ENCODE measurements at regions not wholly inside any gene's neighbourhood (a gene's known extent, or its start where the extent isn't known, plus 50 kb on each side); places are given as distances from the start of the nearest gene placed in this dataset.

DNA sequence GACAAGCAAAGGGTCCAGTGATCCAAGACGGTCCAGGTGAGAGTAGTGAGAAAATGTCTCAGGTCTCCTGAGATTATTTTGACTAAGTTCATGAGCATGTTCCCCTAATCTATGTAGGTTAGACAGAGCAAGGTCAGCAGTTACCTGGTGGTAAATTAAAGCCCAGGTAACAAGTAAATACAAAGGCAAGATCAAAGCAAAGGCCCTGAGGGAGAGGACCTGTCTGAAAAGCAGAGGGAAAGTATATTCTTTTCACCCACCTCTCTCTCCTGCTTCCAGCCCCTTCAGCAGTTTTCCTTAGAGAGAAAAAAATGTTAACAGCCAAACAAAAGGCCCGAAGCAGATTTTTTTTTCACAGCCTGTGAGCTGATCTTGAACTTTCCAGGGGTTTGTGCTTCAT lies 302.7 kb downstream of the MAP2K6 start:
- no peak for DNase-seq

DNA sequence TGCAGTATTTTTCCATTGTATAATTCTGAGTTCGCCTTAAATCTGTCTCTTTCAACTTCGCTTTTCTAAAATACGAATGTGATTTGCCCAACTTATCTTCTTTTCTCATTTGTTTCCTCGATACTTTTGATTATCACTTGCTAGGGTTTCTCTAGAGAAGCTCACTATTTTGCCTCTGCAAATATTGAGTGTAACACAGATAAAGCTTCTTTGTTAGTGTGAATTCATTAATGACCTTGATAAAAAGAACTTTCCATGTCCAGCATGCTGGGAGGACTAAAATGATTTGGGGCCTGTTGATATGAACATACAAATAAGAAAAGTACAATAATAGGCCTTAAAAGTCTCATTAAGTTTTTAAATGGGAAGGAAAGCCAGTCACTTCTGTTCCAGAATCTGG lies 303.3 kb downstream of the MAP2K6 start:
- no peak for DNase-seq

DNA sequence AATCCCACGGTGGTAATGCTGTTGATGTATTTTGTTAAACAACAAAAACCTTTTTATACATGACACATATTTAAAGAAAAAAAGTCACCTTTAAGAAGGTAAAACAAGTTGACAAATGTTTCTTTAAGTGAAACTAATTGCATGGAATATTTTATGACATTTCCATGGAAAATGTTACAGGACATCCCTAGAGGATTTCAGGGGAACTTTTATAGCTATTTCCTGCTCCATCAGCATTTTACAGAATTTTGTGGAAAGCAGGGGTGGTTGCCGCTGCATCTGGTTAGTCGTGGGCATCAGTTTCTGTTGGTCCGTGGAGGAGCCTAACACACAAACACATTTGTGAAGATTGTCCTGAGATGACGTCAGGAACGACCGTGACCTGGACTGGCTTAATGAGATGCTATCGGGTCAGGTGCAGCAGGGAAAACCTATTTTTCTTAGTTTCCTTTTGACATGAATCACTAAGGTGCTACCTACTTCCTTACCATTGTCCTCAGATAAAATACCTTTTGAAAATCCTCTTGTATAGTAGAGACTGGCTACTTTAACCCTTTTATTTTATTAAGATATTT lies 305.1 kb downstream of the MAP2K6 start:
- no peak for DNase-seq

DNA sequence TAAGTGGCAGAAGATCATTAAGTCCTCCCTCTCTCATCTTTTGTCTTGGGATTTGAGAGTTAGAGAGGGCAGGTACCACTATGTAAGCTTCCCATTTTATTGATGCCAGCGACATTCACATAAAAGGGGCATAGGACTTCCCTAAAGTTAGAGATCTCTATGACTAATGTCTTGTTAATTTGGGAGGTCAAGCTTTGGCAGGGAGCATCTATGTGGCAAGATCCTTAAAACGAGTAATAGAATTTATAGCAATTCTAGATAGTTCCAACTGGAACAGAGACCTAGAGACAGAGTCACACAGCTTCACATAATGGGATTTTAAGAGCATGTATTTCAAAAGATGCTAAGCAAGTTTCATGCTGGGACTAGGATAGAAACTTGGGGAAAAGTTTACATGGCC lies 308.0 kb downstream of the MAP2K6 start:
- no peak for DNase-seq

DNA sequence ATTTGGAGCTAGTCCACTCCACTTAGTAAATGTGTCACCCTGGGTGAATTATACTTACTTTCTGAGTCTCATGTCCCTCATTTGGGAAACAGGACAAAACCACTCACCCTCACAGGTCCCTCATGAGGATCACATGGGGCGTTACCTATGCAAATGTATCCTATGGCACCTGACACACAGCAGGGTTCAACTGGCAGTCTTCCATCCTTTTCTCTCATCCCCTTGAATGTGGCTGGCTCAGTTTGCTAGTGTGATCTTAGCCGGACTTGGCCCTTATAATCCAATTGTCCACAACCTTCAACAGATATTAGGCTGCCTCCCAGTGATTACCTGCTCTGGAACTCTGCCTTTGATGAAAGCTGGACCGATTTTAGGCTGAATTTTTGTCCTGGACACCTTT lies 308.8 kb downstream of the MAP2K6 start:
- no peak for DNase-seq

DNA sequence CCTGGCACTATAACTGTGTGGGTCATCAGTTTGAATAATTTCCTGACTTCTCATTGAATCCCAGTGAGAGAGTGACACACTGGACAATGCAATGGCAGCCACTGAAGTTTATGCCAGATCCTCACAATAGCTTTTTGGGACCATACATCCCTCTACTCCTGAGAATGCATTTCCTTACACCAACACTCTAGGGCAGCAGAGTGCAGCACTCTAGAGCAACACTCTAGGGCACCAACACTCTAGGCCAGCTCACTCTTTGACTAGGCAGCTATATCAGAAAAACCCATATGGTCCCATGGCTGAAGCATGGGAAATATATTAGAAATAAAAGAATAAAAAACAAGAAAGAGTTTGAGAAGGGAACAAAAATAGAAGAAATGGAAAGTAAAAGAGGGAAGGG lies 309.2 kb downstream of the MAP2K6 start:
- no peak for DNase-seq

DNA sequence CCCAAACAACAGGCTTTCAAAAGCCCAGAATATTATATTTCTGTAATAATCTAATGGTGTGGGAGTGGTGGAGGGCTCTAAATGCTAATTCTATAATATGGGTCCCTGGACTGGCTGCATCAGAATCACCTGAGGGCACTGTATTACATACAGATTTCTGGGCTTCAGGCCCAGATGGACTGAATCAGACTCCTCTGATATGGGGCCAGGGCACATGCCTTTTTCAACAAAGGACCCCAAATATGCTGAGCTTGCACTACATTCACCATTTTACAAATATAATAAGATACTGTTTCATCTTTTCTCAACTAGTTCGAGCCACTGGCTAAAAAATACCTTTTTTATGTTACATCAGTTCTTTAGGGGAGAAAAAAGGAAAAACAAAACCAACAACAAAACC lies 309.7 kb downstream of the MAP2K6 start:
- no peak for DNase-seq

DNA sequence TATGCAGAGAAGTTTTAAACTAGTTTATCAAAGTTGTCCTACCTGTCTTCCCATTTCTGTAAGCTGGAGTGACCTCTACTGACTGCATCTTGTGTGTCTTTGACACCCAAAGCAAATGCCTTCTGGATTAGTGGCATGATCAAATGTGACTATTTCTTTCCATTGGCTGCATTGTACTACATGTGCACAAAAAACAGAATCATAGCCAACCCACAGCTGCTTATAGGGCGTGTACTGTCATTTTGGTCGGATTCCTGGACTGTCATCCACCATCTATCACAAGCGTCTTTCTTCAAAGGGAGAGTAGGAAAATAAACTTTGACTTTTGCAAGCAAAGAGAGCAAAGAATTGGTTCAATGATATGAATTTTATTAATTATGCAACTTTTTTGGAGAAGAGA lies 310.6 kb downstream of the MAP2K6 start:
- no peak for DNase-seq

DNA sequence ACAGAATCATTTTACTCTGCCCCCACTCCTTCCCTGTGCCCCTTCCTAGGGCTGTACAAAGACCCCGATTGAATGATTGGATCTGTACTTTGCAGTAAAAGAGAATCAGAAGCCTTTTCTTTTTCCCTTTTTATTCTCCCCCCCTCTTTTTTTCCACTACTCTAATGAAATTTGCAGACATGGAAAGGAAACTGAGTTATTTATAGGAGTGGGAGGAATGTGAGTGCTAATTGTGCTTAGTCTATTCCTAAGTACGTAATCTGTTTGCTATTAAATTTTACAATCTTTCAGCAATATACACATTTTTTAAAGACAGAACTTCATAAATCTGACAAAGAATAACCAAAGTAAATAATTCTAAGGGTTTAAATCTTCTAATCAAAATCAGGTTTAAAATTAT lies 314.3 kb downstream of the MAP2K6 start:
- no peak for DNase-seq

DNA sequence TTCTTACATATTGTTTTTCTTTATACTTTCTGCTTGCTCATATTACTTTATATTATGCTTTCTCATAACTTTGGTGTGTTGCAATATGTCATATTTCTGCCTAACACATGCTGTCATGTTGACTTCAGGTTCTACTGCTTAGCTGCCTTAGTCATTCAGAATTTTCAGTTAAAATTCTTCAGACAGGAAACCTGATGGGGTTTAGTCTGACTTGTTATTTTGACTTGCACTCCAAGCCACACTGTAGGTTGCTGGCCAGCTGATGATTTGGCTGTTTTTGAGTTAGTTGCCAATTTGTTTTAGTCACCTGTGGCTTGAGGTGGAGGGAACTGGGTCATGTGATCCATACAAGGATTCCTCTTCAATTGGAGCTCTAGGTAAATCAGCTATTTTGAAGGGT lies 315.4 kb downstream of the MAP2K6 start:
- no peak for DNase-seq

DNA sequence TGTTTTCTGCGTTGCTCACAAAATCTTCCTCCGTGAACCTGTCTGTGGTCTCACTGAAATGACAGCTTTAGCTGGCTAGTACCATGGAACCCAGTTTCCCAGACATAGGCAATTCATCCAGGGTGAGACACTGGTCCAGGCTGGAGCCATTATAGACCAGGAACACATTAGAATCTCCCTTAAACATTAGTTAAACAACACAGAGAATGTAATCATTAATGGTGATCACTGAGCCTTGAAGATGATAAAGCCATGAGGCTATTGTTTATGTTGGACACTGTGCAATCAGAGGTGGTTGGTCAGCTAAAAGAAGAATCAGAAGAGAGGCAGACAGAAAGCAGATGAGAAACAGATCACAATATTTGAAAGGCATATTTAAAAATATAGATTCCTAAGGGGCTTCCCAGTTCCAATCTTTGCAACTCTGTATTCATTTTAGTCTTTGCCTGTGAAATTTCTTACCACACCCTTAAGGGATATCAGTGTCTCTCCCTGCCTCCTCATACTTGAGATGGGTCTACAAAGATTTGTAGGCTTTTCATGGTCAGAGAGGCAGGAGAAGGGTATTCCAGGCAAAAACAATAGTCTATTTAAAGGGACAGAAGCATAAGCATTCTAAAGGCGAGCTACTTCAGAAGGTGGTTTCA lies 317.9 kb downstream of the MAP2K6 start:
- no peak for DNase-seq

DNA sequence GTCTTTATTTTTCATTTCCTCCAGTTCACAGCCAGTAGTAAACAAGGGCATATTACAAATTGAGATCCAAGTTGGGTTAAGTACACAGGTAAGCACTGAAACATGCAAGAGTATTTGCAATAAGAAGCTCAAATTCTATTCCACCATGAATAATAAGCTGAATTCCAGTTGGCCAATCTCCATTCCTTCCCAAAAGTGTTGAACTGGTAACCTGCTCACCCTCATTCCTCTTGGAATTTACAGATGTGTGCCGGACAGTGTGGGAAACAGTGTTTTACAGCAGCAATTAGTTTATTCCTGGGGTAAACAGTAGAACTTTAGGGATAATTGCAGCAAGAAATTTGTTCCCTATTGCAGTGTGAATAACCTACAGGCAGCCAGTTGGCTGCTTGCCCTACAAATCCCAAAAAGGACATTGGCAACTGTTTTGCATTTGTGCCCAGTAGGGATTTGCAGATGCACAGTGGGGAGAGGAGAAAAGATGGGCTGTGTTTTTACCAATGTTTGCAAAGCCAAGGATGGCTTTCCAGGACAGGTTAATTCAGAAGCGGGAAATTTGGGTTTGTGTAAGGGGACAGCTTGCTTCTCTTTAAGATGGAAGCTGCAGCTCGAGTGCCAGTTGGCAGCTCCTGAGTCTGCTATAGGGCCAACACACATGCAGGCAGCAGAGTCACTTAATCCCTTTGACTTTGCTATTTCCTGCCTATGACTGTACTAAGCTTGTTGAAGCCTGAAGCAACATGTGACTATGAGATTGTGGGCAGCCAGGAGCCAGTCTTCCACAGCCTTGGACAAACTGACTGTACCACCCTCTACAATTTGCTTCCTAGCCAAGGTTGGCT lies 318.9 kb downstream of the MAP2K6 start:
- peak in 7 of 58 donors; percentile 1 to 22 (median 3) for DNase-seq

DNA sequence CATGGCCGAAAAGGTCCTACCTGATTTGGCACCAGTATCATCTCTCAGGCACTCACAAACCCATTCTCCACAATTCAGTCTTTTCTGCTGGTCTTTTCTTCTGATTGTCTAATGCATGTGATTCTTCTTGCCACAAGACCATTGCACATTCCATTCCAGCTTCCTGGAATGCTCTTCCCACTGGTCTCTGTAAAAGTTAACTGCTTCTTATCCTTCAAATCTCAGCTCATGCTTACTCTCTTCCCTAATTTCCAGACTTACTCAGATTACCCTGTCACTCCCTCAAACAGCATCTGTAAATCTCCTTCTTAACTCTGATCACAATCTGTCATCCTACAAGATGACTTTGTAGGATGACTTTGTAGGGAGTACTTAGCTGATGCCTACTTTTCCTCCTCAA lies 320.2 kb downstream of the MAP2K6 start:
- no peak for DNase-seq

DNA sequence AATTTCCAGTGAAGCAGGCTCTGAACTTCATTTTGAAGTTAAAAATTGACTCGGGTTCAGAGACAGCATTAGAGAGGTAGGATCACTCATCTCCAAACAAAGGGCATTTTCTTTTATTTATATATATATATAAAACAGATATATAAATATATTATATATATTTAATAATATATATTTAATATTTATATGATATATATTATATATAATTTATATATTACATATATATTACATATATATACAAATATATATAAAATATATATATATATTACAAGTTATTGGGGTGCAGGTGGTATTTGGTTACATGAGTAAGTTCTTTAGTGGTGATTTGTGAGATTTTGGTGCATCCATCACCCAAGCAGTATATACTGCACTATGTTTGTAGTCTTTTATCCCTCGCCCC lies 320.8 kb downstream of the MAP2K6 start:
- DNase-seq: no peak

DNA sequence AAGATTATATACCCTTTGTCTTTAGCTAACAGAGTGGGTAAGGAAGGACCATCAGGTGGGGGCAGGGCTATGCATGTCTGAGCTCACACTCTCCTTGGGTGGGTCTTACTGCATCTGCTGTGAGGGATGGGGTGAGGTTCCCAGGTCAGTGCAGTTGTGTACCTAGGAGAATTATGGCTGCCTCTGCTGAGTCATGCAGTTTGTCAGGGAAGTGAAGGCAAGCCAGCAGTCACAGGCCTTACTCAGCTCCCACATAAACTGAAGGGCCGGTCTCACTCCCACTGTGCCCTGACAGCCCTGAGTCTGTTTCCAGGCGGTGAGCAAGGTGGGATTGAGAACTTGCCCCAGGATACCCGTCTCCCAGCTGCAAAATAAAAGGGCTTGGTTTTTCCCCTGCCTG lies 328.6 kb downstream of the MAP2K6 start:
- DNase-seq: no peak

DNA sequence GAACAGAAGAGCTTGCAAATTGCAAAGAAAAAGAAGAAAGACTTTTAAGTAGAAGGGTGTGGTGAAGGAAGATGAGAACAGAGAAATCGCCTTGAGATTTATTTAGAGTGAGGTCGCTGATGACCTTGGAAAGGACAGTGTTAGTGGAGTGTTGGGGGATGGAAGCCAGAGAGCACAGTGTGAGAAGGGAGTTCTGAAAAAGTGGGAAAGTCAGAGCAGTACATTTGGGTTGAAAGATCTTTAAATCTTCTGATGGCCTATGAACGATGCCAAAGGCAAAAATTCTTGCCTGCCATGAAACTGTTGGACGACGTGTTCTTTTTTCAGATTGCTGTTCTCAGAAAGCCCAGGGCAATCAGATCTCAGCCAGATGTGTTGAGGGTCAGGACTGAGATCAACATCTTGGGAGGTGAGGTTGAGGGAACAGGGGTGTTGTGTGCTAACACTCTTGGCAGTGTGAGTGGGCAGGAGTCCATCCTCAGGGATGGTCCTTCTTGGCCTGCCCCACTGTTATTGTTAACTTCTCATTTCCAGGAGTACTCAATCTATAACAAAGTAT lies 330.1 kb downstream of the MAP2K6 start:
- no peak for DNase-seq

DNA sequence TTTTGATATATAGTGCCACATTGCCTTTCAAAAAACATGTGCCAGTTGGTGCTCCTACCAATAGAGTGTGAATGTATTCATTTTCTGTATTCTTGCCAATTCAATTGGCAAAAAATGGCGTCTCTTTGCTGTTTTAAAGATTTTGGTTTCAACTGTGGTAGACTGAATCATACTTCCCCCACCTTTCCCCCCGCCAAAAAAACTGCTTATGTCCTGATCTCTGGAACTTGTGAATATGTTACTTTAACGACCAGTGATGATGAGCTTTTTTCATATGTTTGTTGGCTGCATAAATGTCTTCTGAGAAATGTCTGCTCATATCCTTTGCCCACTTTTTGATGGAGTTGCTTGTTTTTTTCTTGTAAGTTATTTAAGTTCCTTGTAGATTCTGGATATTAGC lies 325.1 kb upstream of the KCNJ16 start:
- no peak for DNase-seq

DNA sequence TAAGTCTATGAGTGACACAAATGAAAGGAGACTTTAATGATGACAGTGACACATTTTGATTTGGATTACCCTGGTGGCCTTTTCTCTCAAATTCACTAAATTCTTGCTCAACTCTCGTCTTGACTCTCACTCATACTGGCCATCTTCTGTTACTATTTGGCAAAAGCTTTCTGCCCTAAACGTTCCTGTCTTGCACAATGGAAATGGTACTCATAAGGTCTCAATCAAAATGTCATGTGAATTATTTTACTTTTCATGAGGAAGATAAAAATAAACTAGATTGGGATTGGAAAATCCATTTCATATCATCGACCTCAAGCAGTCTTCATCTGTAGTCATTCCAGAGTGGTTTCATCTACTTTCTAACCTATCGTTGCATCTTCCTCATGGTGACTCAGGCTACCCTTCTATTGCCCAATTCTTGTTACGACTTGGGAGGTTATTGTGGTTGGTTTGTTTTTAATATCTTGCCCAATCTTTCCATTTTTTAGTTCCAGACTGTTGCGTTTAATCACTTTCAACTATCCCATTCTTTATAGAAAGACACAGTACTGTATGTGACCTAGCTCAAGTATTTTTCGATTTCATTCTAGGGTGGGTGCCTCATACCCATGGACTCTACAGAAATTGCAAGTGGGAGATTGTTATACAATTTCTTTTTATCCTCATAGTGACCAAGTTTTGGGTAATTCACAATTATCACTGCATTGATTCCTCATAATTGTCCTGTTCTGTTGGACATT lies 317.2 kb upstream of the KCNJ16 start:
- no peak for DNase-seq

DNA sequence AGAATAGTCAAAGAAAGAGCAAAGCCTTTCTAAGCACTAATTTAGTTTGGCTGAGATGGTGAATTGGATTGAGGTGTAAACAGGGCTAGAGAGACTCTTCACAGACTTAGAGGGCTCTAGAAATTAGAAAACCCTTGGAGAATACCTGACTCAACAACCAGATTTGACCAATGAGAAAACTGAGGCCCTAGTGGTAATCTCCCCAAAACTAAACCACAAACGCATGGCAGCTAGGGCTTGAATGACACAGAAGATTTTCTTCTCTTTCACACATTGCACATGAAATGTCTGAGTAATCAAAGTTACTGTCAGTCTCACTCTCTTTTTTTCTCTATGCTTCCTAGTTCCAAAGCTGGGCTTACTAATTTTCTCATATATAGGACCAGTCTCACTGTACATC lies 314.5 kb upstream of the KCNJ16 start:
- no peak for DNase-seq

DNA sequence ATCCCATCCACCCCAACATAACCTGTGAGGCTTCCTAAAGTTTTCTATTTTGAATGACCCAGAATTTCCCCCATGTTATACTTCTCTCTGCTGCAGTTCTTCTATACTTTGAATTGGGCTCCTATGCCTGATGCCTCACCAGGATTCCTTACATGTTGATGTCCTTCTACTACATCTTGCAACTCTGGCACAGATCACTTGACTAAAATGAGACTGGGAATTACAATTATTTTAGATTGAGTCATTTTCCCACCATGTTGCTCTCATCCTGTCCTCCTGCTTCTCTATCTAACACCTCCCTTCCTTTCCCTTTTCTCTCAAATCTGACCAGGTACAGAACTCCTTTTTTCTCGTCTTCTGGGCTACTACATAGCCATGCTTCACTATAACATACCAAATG lies 314.0 kb upstream of the KCNJ16 start:
- DNase-seq: no peak

DNA sequence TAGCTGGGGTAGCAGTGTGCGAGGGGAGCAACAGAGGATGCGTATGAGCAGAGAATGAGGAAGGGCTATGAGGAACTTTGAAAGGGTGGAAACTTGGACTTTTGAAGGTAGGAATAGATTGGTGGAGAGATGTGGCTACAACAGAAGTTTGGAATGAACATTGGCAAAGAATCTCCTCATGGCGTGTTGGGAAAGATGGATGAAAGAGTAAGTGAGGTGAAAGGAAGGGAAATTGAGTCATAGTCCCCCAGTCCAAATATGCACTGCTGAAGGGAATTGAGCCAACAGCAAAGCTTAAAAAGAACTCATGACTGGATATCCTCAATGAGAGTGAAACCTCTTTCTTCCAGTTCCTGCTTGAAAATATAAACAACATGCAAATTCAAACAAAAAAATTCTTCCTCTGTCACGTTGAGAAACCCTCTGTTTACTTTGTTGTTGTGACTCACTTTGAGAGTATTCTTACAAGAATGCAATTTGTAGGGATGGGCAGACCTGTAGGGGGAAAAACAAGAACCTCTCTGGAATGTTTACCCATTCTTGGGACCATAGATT lies 313.2 kb upstream of the KCNJ16 start:
- DNase-seq: no peak

DNA sequence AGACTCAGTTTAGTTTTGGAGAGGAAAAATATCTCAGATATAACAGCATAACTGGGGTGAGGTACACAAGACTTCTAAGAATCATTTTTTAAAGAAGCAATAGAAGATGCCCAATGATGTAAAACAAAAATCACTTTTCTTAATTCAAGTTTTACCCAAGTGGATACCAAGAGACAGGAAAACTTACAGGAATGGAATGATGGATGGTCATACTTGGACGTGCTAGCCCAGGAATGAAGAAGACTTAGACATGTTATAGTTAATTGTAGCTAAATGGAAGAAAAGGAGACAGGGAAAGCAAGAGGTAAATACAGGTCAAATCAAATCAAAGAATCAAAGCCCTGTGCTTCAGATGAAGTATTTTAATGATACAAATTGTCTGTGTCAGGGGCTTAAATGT lies 312.7 kb upstream of the KCNJ16 start:
- DNase-seq: no peak

Measured in anterior cingulate cortex (tissue), 58 donors.